GM12874 (cell line): ENCODE measurements at regions not wholly inside any gene's neighbourhood (a gene's known extent, or its start where the extent isn't known, plus 50 kb on each side); places are given as distances from the start of the nearest gene placed in this dataset.

ENCODE experiments used
- CTCF ChIP-seq: IDR thresholded peaks from 2 replicates; pipeline ENCODE4 v1.5.1; 2011; ENCODE audit warnings: low read depth, mild to moderate bottlenecking, control low read depth, low read length, moderate library complexity; ENCODE audit not compliant: insufficient read depth

GRCh38 chr5:126184474-126184873, 238.7 kb upstream of the GRAMD2B start:
- no peak for TF ChIP-seq CTCF

GRCh38 chr5:126186210-126186609, 237.0 kb upstream of the GRAMD2B start:
- no peak for TF ChIP-seq CTCF

- TF ChIP-seq CTCF, result no peak
These were observed 234.4 kb upstream of the GRAMD2B start for GRCh38 chr5:126188804-126189203.

- no peak for TF ChIP-seq CTCF
These were observed 234.0 kb upstream of the GRAMD2B start for GRCh38 chr5:126189231-126189630.

GRCh38 chr5:126189862-126190261, 233.3 kb upstream of the GRAMD2B start:
- no peak for TF ChIP-seq CTCF

GRCh38 chr5:126192226-126192625, 231.0 kb upstream of the GRAMD2B start:
- TF ChIP-seq CTCF, result no peak

GRCh38 chr5:126195410-126196100, 227.7 kb upstream of the GRAMD2B start:
- no peak for TF ChIP-seq CTCF
